Panc1 (cell line): ENCODE measurements at regions not wholly inside any gene's neighbourhood (a gene's known extent, or its start where the extent isn't known, plus 50 kb on each side); places are given as distances from the start of the nearest gene placed in this dataset.

ENCODE experiments used
- ATAC-seq: fragments of 200-7000 bp; cut with Tn5 transposase; 2 replicates; pipeline ENCODE4 v1.9.1; 2020; ENCODE audit warnings: mild to moderate bottlenecking, moderate library complexity
- BruUV-seq: library from RNA; stranded (reverse); fragments of 400-500 nt; replicated peaks from 2 replicates; lab custom pipeline; 2021; lab: Mats Ljungman, UMichigan
- CTCF ChIA-PET: fragments of 300-600 bp; sonication (Branson Sonifier 250); formaldehyde crosslinking; loops from one replicate; lab custom pipeline; 2022; ENCODE audit warnings: antibody characterized with exemption; lab: Charles Lee
- POLR2A ChIA-PET: fragments of 300-600 bp; sonication (Branson Sonifier 250); formaldehyde crosslinking; loops from one replicate; lab custom pipeline; 2022; ENCODE audit warnings: antibody characterized with exemption; lab: Charles Lee
- DNase-seq: peaks from one replicate; pipeline ENCODE4 v3.0.0-alpha.2; 2010; ENCODE audit warnings: low read depth, low spot score
- H3K27ac ChIP-seq: 2 replicates; pipeline ENCODE4 v1.5.1; 2011; ENCODE audit warnings: mild to moderate bottlenecking, low read length, inconsistent platforms
- H3K27me3 ChIP-seq: fragments of 200-500 bp; sonication (Bioruptor generic); 2 replicates; pipeline ENCODE4 v1.6.0; 2014; ENCODE audit warnings: low read length, inconsistent platforms; ENCODE audit not compliant: control insufficient read depth, insufficient read depth
- H3K36me3 ChIP-seq: fragments of 200-500 bp; sonication (Bioruptor generic); 2 replicates; pipeline ENCODE4 v1.5.1; 2014; ENCODE audit warnings: inconsistent platforms, mild to moderate bottlenecking, low read length, moderate library complexity; ENCODE audit not compliant: control insufficient read depth, insufficient read depth
- H3K4me1 ChIP-seq: 2 replicates; pipeline ENCODE4 v1.5.1; 2011; ENCODE audit warnings: inconsistent platforms, mild to moderate bottlenecking, low read length, moderate library complexity; ENCODE audit not compliant: control insufficient read depth, insufficient read depth
- H3K4me3 ChIP-seq, 2 experiments: 2 replicates each; pipeline ENCODE4 v1.5.1; 2011 to 2012; ENCODE audit warnings: low read depth in 2 of 2, low read length in 2 of 2, mild to moderate bottlenecking in 2 of 2, inconsistent platforms in 1 of 2, moderate library complexity in 1 of 2
- H3K9me3 ChIP-seq: fragments of 200-500 bp; sonication (Bioruptor generic); 2 replicates; pipeline ENCODE4 v1.5.1; 2014; ENCODE audit warnings: low read depth, mild to moderate bottlenecking, inconsistent platforms, low read length, moderate library complexity; ENCODE audit not compliant: control insufficient read depth, insufficient read depth
- CTCF ChIP-seq: fragments of 450-650 bp; IDR thresholded peaks from 2 replicates; pipeline ENCODE4 v1.5.1; 2017; ENCODE audit warnings: mild to moderate bottlenecking
- POLR2AphosphoS5 ChIP-seq: IDR thresholded peaks from 2 replicates; pipeline ENCODE4 v1.6.1; 2012; ENCODE audit warnings: mild to moderate bottlenecking, low read depth, low read length, moderate library complexity
- REST ChIP-seq, 2 experiments: IDR thresholded peaks; 2 replicates each; pipeline ENCODE4 v1.6.1; 2011 to 2012; ENCODE audit warnings: low read depth in 2 of 2, control low read depth in 1 of 2, low read length in 1 of 2, mild to moderate bottlenecking in 1 of 2, moderate library complexity in 1 of 2; ENCODE audit not compliant: insufficient read depth in 1 of 2
- SIN3A ChIP-seq: IDR thresholded peaks from 2 replicates; pipeline ENCODE4 v1.6.1; 2012; ENCODE audit warnings: low read depth, mild to moderate bottlenecking, low read length, moderate library complexity, borderline replicate concordance; ENCODE audit not compliant: insufficient read depth
- TCF7L2 ChIP-seq: IDR thresholded peaks from 2 replicates; pipeline ENCODE4 v1.6.1; 2011; ENCODE audit warnings: mild to moderate bottlenecking, low read depth, low read length, inconsistent platforms
- in situ Hi-C: cut with HindIII; loops from 2 replicates; pipeline ENCODE4 v1.10.0; 2016; ENCODE audit warnings: low sequenced_read_pairs, low pct_unique_long_range_greater_than_20kb
- intact Hi-C: fragments of 100-400 bp; cut with micrococcal nuclease; formaldehyde crosslinking; loops from one replicate; pipeline ENCODE4 v1.10.0; 2022; ENCODE audit not compliant: unreplicated experiment

GRCh38 chr3:31361371-31362273 lies 171.1 kb upstream of the STT3B start:
- Histone ChIP-seq H3K27me3 (no peaks in the 10 kb centered on the region), H3K27ac (no peak overlapping the region), H3K4me3 (no peak overlapping the region), H3K9me3 (no peaks in the 10 kb centered on the region), H3K4me1 (no peaks in the 10 kb centered on the region), H3K36me3 (no peaks in the 10 kb centered on the region)
- ATAC-seq (no peak), DNase-seq (no peak)
- TF ChIP-seq POLR2AphosphoS5, result no peak
- no peak for TF ChIP-seq REST (IDR thresholded peaks at IDR 0.05; ENCODE audit: insufficient read depth in 1 of 2, low read depth in 2 of 2, low read length in 1 of 2)
- TF ChIP-seq SIN3A, result no peak
- no peak for TF ChIP-seq CTCF
- TF ChIP-seq TCF7L2, result no peak
- ChIA-PET CTCF (no interaction called here), POLR2A (no interaction called here)
- no TSS peak for BruUV-seq
- in situ Hi-C loops, result no loop called here
- intact Hi-C loops, result no loop called here

DNA sequence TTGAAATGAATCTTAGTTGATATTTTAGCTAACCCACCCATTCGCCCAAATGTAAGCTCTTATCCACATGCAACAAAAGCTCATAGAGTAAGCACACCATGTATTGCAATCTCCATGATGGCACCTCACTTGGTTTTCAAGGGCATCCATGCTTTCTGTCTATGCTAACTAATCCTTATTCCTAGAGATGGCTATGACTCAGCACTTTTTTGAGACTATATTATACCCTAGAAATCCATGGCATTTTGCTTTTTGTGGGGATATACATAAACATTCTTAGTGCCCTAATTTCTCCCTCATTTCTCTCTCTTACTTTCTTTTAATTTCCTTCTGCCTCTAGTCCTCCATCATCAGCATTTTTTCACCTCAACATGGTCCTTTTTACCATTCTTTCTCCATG lies 168.5 kb upstream of the STT3B start:
- intact Hi-C loops (no loop called here), in situ Hi-C loops (no loop called here)
- H3K9me3 ChIP-seq, result no peaks in the 10 kb centered on the region
- H3K27ac ChIP-seq, result no peak overlapping the region
- ATAC-seq, result no peak
- H3K4me3 ChIP-seq, result no peak overlapping the region
- DNase-seq, result no peak
- no peaks in the 10 kb centered on the region for H3K36me3 ChIP-seq
- no peaks in the 10 kb centered on the region for H3K27me3 ChIP-seq
- no TSS peak for BruUV-seq
- ChIA-PET CTCF (no interaction called here), POLR2A (no interaction called here)
- no peak for TF ChIP-seq POLR2AphosphoS5
- TF ChIP-seq CTCF, result no peak
- H3K4me1 ChIP-seq, result no peaks in the 10 kb centered on the region
